GM23338 (cell line): ENCODE measurements at regions not wholly inside any gene's neighbourhood (a gene's known extent, or its start where the extent isn't known, plus 50 kb on each side); places are given as distances from the start of the nearest gene placed in this dataset.

ENCODE experiments used
- ATAC-seq: fragments of 200-7000 bp; cut with Tn5 transposase; 3 replicates; pipeline ENCODE4 v1.9.1; 2020
- DNase-seq: peaks from one replicate; pipeline ENCODE4 v3.0.0-alpha.2; 2015; ENCODE audit warnings: low spot score
- H2AFZ ChIP-seq: fragments of 200-600 bp; sonication (generic); 2 replicates; pipeline ENCODE4 v1.8.0; 2016; ENCODE audit warnings: antibody characterized with exemption, mild to moderate bottlenecking, moderate library complexity
- H3F3A ChIP-seq: fragments of 200-600 bp; sonication (generic); replicated peaks from 2 replicates; pipeline ENCODE4 v1.8.0; 2017; ENCODE audit warnings: antibody characterized with exemption, mixed run types, low read depth
- H3K27ac ChIP-seq: fragments of 200-600 bp; sonication (generic); 2 replicates; pipeline ENCODE4 v1.6.1; 2016; ENCODE audit warnings: low read depth
- H3K27me3 ChIP-seq: fragments of 200-600 bp; sonication (generic); 2 replicates; pipeline ENCODE4 v1.8.0; 2016; ENCODE audit warnings: mild to moderate bottlenecking, mixed run types, moderate library complexity; ENCODE audit not compliant: insufficient read depth
- H3K36me3 ChIP-seq: fragments of 200-600 bp; sonication (generic); 2 replicates; pipeline ENCODE4 v1.8.0; 2016; ENCODE audit warnings: mild to moderate bottlenecking; ENCODE audit not compliant: insufficient read depth
- H3K4me1 ChIP-seq: fragments of 200-600 bp; sonication (generic); 2 replicates; pipeline ENCODE4 v1.8.0; 2016; ENCODE audit warnings: mild to moderate bottlenecking, moderate library complexity; ENCODE audit not compliant: insufficient read depth
- H3K4me2 ChIP-seq: fragments of 200-600 bp; sonication (generic); 2 replicates; pipeline ENCODE4 v1.7.1; 2017; ENCODE audit warnings: mixed run types
- H3K4me3 ChIP-seq: fragments of 200-600 bp; sonication (generic); 2 replicates; pipeline ENCODE4 v1.6.1; 2016; ENCODE audit warnings: mixed run types
- H3K79me2 ChIP-seq: fragments of 200-600 bp; sonication (generic); replicated peaks from 2 replicates; pipeline ENCODE4 v1.8.0; 2017; ENCODE audit warnings: mild to moderate bottlenecking; ENCODE audit not compliant: insufficient read depth
- H3K9me2 ChIP-seq: fragments of 200-600 bp; sonication (generic); 2 replicates; pipeline ENCODE4 v1.8.0; 2017; ENCODE audit not compliant: insufficient read depth
- H4K20me1 ChIP-seq: fragments of 200-600 bp; sonication (generic); replicated peaks from 2 replicates; pipeline ENCODE4 v1.8.0; 2017; ENCODE audit warnings: mild to moderate bottlenecking; ENCODE audit not compliant: insufficient read depth
- H3K27ac Mint-ChIP-seq: 2 replicates; pipeline ENCODE4 v1.8.0; 2020; ENCODE audit warnings: inconsistent platforms, mild to moderate bottlenecking, moderate library complexity, mixed read lengths
- H3K27me3 Mint-ChIP-seq: 3 replicates; pipeline ENCODE4 v1.8.0; 2022; ENCODE audit warnings: low read depth, mild to moderate bottlenecking, moderate library complexity, mixed read lengths, inconsistent platforms; ENCODE audit not compliant: insufficient read depth, poor library complexity
- H3K36me3 Mint-ChIP-seq: 3 replicates; pipeline ENCODE4 v1.8.0; 2021; ENCODE audit warnings: low read depth, mild to moderate bottlenecking, inconsistent platforms, moderate library complexity, mixed read lengths
- H3K4me1 Mint-ChIP-seq: 3 replicates; pipeline ENCODE4 v1.8.0; 2020; ENCODE audit warnings: mild to moderate bottlenecking, inconsistent platforms, mixed read lengths
- H3K4me3 Mint-ChIP-seq: 3 replicates; pipeline ENCODE4 v1.8.0; 2021; ENCODE audit warnings: moderate library complexity, mild to moderate bottlenecking, inconsistent platforms, mixed read lengths
- H3K9me3 Mint-ChIP-seq: 3 replicates; pipeline ENCODE4 v1.8.0; 2020; ENCODE audit warnings: moderate library complexity, mild to moderate bottlenecking, inconsistent platforms, mixed read lengths
- CREB1 ChIP-seq: fragments of 250-450 bp; sonication (Bioruptor Pico); IDR thresholded peaks from 2 replicates; pipeline ENCODE4 v1.5.0; 2020; ENCODE audit warnings: low read depth, mild to moderate bottlenecking, moderate library complexity
- CTCF ChIP-seq, 2 experiments: fragments of 200-600 bp in 1 of 2; sonication (generic) in 1 of 2; conservative IDR thresholded peaks; 2 replicates each; pipeline versions ENCODE4 v1.5.1 to v1.6.1; 2016 to 2017; ENCODE audit warnings: antibody characterized with exemption in 2 of 2, low read depth in 2 of 2, mild to moderate bottlenecking in 2 of 2, moderate library complexity in 1 of 2
- ETS1 ChIP-seq: IDR thresholded peaks from 2 replicates; pipeline ENCODE4 v1.6.1; 2016; ENCODE audit warnings: antibody characterized with exemption
- EZH2 ChIP-seq: fragments of 200-600 bp; sonication (generic); IDR thresholded peaks from one replicate; pipeline ENCODE4 v1.8.0; 2017; ENCODE audit warnings: antibody characterized with exemption, mild to moderate bottlenecking, low read depth; ENCODE audit not compliant: unreplicated experiment
- EZH2phosphoT487 ChIP-seq: fragments of 200-600 bp; sonication (generic); IDR thresholded peaks from one replicate; pipeline ENCODE4 v1.8.1; 2018; ENCODE audit warnings: antibody characterized with exemption; ENCODE audit not compliant: unreplicated experiment
- JUNB ChIP-seq: IDR thresholded peaks from one replicate; pipeline ENCODE4 v1.6.1; 2016; ENCODE audit warnings: antibody characterized with exemption; ENCODE audit not compliant: unreplicated experiment
- NANOG ChIP-seq: IDR thresholded peaks from 2 replicates; pipeline ENCODE4 v1.6.1; 2016; ENCODE audit warnings: antibody characterized with exemption, borderline replicate concordance
- POLR2AphosphoS5 ChIP-seq: IDR thresholded peaks from 2 replicates; pipeline ENCODE4 v1.6.1; 2016; ENCODE audit warnings: antibody characterized with exemption, low read depth
- REST ChIP-seq: IDR thresholded peaks from one replicate; pipeline ENCODE4 v1.6.1; 2018; ENCODE audit warnings: antibody characterized with exemption; ENCODE audit not compliant: unreplicated experiment
- STAT1 ChIP-seq: IDR thresholded peaks from one replicate; pipeline ENCODE4 v1.6.1; 2016; ENCODE audit warnings: antibody characterized with exemption; ENCODE audit not compliant: unreplicated experiment
- ZNF114 ChIP-seq: fragments of 250-450 bp; sonication (Bioruptor Pico); IDR thresholded peaks from 2 replicates; pipeline ENCODE4 v1.5.0; 2020; ENCODE audit warnings: mild to moderate bottlenecking, moderate library complexity
- ZNF331 ChIP-seq: fragments of 250-450 bp; sonication (Bioruptor Pico); IDR thresholded peaks from 2 replicates; pipeline ENCODE4 v1.5.0; 2020; ENCODE audit warnings: low read depth, mild to moderate bottlenecking, moderate library complexity
- ZNF462 ChIP-seq: fragments of 250-450 bp; sonication (Bioruptor Pico); IDR thresholded peaks from 2 replicates; pipeline ENCODE4 v1.5.0; 2020; ENCODE audit warnings: mild to moderate bottlenecking, moderate library complexity

GRCh38 chr6:163897669-163898068, 483.2 kb downstream of the QKI start:
- TF ChIP-seq STAT1 (no peak), ZNF114 (CRISPR knock-in tag) (no peak), JUNB (no peak), CTCF (conservative IDR thresholded peaks at IDR 0.05; ENCODE audit: low read depth in 2 of 2) (no peak), REST (no peak), ETS1 (no peak), EZH2phosphoT487 (no peak), EZH2 (no peak), ZNF331 (CRISPR knock-in tag) (no peak), CREB1 (CRISPR knock-in tag) (no peak), NANOG (no peak), ZNF462 (CRISPR knock-in tag) (no peak), POLR2AphosphoS5 (no peak)
- Histone ChIP-seq H3K4me3 (no peak overlapping the region), H3K27me3 (no peaks in the 10 kb centered on the region), H3K4me2 (no peak overlapping the region), H2AFZ (no peak overlapping the region), H3K36me3 (no peaks in the 10 kb centered on the region), H3K27ac (no peak overlapping the region), H3K4me1 (no peaks in the 10 kb centered on the region), H3K79me2 (no peaks in the 10 kb centered on the region), H3K9me2 (peaks cover 3% of the 10 kb centered on the region; the same call in 1 of the 2 replicates), H3F3A (no peaks in the 10 kb centered on the region), H4K20me1 (no peaks in the 10 kb centered on the region)
- peaks cover 20% of the 10 kb centered on the region; the same call in 2 of the 3 replicates for H3K4me1 Mint-ChIP-seq
- ATAC-seq (no peak), DNase-seq (no peak)
- H3K27ac Mint-ChIP-seq = no peak overlapping the region
- H3K27me3 Mint-ChIP-seq = no peaks in the 10 kb centered on the region
- H3K4me3 Mint-ChIP-seq = no peak overlapping the region
- peaks cover 9% of the 10 kb centered on the region; the same call in 2 of the 3 replicates for H3K9me3 Mint-ChIP-seq
- peaks cover 9% of the 10 kb centered on the region; the same call in 2 of the 3 replicates for H3K36me3 Mint-ChIP-seq
